Left colon (tissue), 2 donors: ENCODE measurements at regions not wholly inside any gene's neighbourhood (a gene's known extent, or its start where the extent isn't known, plus 50 kb on each side); places are given as distances from the start of the nearest gene placed in this dataset.

Source experiments
- ATAC-seq: fragments of 200-7000 bp; cut with Tn5 transposase; one replicate; pipeline ENCODE4 v1.9.1; 2020; ENCODE audit warnings: mild to moderate bottlenecking, moderate library complexity
- DNase-seq, 2 donors: peaks; one replicate each; pipeline ENCODE4 v3.0.0-alpha.2; 2020
- intact Hi-C, 2 donors: fragments of 100-400 bp; cut with DNase I in 1 of 2; cut with micrococcal nuclease in 1 of 2; formaldehyde crosslinking; loops; one replicate each; pipeline versions ENCODE4 v1.11.2 to v1.14.0; 2022; cut with DNase I, micrococcal nuclease
- donor health status: DM: no; HTN: no; CAD: no.
- donor health status: DM: yes; HTN: yes; CAD: no.

DNA sequence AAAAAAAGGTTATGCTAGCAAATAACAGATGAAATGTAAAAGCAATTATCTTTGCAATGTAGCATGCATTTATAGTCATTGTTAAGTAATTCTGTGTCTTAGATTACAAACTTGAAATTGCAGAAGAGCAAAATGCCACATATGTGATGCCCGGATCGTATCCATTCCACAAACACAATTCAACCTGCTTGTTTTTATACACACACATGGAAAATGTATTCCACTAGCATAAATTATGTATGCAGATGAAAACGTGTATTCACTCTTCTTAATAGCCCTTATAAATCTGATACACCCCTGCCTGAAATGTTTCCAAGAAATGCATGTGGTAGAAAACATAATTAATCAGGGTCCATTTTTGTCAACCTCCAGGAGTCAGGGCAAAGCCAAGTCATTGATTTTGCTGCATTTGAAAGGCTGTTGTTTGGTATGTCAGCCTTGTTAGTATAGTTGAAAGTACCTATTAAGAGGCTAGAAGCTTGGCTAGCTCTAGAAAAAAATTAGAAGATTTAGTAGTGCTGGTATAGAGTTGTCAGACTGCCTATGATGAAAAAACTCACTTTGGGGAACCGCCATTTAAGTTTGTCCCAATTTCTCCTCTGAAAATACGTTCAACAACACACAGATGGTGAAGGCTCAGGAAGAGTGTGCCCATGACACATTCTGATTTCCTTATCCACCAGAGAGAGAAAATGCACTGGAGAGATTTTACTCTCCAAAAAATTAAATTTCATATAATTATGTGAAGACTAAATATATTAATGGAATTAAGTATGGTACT, 69.2 kb upstream of the TMC3 start:
- intact Hi-C loops, result no loop called here
- no peak for ATAC-seq

GRCh38 chr15:81442454-81442853, 68.4 kb upstream of the TMC3 start:
- ATAC-seq, result no peak
- intact Hi-C loops, result no loop called here
- no peak for DNase-seq

More for the DNA sequence above, 69.2 kb upstream of the TMC3 start:
- no peak for DNase-seq

DNA sequence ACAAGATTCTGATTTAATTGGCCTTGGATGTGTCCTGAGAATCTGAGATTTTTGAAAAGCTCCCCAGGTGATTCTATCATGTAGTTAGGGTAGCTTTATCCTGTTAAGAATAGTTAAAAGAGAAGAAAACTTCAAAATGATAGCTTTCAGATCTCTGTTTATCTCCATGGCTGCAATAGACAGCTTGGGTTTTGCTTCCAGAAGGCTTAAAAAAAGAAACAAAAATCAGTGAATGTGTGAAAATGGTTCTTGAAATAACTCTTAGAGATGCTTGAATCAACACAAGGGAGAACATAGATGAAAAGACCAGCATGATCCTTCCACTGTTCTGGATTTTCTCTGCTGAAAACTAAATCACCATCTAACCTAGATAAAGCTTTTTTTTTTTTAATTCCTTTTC, 60.8 kb upstream of the TMC3 start:
- DNase-seq (no peak), ATAC-seq (no peak)
- intact Hi-C loops, result no loop called here

DNA sequence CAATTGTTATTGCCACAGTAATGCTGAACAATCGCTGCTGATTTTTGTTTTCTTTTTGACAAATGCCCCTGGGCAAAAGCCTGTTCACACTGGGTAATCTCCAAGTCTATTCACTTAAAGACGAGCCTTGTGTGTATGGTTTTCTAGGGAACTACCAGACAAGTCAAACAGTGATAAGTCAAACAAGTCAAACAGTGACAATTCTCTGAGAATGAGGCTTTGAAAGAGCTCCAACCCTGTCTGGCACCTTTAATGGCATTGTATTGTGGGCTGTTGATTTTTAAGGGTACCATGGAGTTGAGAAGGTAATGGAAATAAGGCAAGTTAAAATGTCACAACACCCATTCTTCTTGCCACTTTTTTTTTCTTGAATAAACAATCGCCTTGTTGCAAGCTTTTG, 59.4 kb upstream of the TMC3 start:
- intact Hi-C loops, result no loop called here
- no peak for DNase-seq
- no peak for ATAC-seq

- DNase-seq (no peak), ATAC-seq (no peak)
- intact Hi-C loops, result no loop called here
These were observed 58.2 kb upstream of the TMC3 start for GRCh38 chr15:81432179-81432578.

DNA sequence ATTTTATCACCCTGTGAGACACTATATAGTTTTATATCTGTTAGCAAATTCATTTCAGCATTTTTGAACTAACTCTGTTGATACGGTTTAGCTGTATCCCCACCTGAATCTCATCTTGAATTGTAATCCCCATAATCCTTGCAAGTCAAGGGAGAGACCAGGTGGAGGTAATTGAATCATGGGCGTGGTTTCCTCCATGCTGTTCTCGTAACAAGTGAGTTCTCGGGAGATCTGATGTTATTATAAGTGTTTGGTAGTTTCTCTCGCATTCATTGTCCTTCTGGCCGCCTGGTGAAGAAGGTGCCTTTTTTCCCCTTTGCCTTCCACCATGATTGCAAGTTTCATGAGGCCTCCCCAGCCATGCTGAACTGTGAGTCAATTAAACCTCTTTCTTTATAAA, 53.2 kb upstream of the TMC3 start:
- no peak for ATAC-seq
- intact Hi-C loops, result no loop called here
- DNase-seq, result no peak

- DNase-seq, result no peak
- no peak for ATAC-seq
- intact Hi-C loops, result no loop called here
These were observed 51.9 kb upstream of the TMC3 start for GRCh38 chr15:81425905-81426304.
